PC-9 (cell line): ENCODE measurements at regions not wholly inside any gene's neighbourhood (a gene's known extent, or its start where the extent isn't known, plus 50 kb on each side); places are given as distances from the start of the nearest gene placed in this dataset.

Source experiments
- BruUV-seq: library from RNA; stranded (reverse); fragments of 400-500 nt; replicated peaks from 2 replicates; lab custom pipeline; 2021; lab: Mats Ljungman, UMichigan
- CTCF ChIA-PET: fragments of 300-600 bp; sonication (Branson Sonifier 250); formaldehyde crosslinking; loops from one replicate; lab custom pipeline; 2022; ENCODE audit warnings: antibody characterized with exemption; lab: Charles Lee
- POLR2A ChIA-PET: fragments of 300-600 bp; sonication (Branson Sonifier 250); formaldehyde crosslinking; loops from one replicate; lab custom pipeline; 2022; ENCODE audit warnings: antibody characterized with exemption; ENCODE audit not compliant: unreplicated experiment; lab: Charles Lee
- DNase-seq, 2 experiments: peaks; one replicate each; pipeline versions ENCODE4 v3.0.0 to v3.0.0-alpha.2; 2015 to 2022; ENCODE audit warnings: mixed read lengths in 1 of 2
- H2AFZ ChIP-seq: fragments of 200-600 bp; sonication (generic); 2 replicates; pipeline ENCODE4 v1.8.1; 2017; ENCODE audit warnings: antibody characterized with exemption
- H3F3A ChIP-seq: fragments of 200-600 bp; sonication (generic); 2 replicates; pipeline ENCODE4 v1.8.1; 2017; ENCODE audit warnings: antibody characterized with exemption, mild to moderate bottlenecking, low read depth; ENCODE audit not compliant: insufficient read depth
- H3K27ac ChIP-seq: fragments of 200-600 bp; sonication (generic); 2 replicates; pipeline ENCODE4 v1.6.1; 2016; ENCODE audit warnings: mixed run types
- H3K27me3 ChIP-seq: fragments of 200-600 bp; sonication (generic); 2 replicates; pipeline ENCODE4 v1.6.1; 2016; ENCODE audit warnings: low read depth, mixed run types; ENCODE audit not compliant: insufficient read depth
- H3K36me3 ChIP-seq: fragments of 200-600 bp; sonication (generic); 2 replicates; pipeline ENCODE4 v1.6.1; 2016; ENCODE audit warnings: low read depth, mixed run types
- H3K4me1 ChIP-seq: fragments of 200-600 bp; sonication (generic); replicated peaks from 2 replicates; pipeline ENCODE4 v1.6.1; 2016; ENCODE audit warnings: mixed run types; ENCODE audit not compliant: insufficient read depth
- H3K4me2 ChIP-seq: fragments of 200-600 bp; sonication (generic); 2 replicates; pipeline ENCODE4 v1.6.1; 2017; ENCODE audit warnings: mixed run types
- H3K4me3 ChIP-seq: fragments of 200-600 bp; sonication (generic); 2 replicates; pipeline ENCODE4 v1.6.1; 2016; ENCODE audit warnings: mixed run types
- H3K79me2 ChIP-seq: fragments of 200-600 bp; sonication (generic); 2 replicates; pipeline ENCODE4 v1.6.1; 2017; ENCODE audit warnings: low read depth, mixed run types
- H3K9me2 ChIP-seq: fragments of 200-600 bp; sonication (generic); 2 replicates; pipeline ENCODE4 v1.8.1; 2017; ENCODE audit warnings: mild to moderate bottlenecking; ENCODE audit not compliant: insufficient read depth
- H3K9me3 ChIP-seq: fragments of 200-600 bp; sonication (generic); 2 replicates; pipeline ENCODE4 v1.8.1; 2016; ENCODE audit warnings: low read depth; ENCODE audit not compliant: insufficient read depth
- H4K20me1 ChIP-seq: fragments of 200-600 bp; sonication (generic); 2 replicates; pipeline ENCODE4 v1.8.1; 2017; ENCODE audit not compliant: insufficient read depth
- EZH2 ChIP-seq: fragments of 200-600 bp; sonication (generic); IDR thresholded peaks from 2 replicates; pipeline ENCODE4 v1.8.0; 2017; ENCODE audit warnings: antibody characterized with exemption, low read depth
- intact Hi-C: fragments of 100-400 bp; cut with micrococcal nuclease; formaldehyde crosslinking; loops from one replicate; pipeline ENCODE4 v1.10.0; 2022; ENCODE audit not compliant: unreplicated experiment
- TF ChIP-seq, protein P1 (sequence below): fragments of 200-600 bp; sonication (generic); conservative IDR thresholded peaks from 2 replicates; pipeline ENCODE4 v1.6.1; 2017; ENCODE audit warnings: mixed run types, antibody characterized with exemption, mild to moderate bottlenecking, moderate library complexity

DNA sequence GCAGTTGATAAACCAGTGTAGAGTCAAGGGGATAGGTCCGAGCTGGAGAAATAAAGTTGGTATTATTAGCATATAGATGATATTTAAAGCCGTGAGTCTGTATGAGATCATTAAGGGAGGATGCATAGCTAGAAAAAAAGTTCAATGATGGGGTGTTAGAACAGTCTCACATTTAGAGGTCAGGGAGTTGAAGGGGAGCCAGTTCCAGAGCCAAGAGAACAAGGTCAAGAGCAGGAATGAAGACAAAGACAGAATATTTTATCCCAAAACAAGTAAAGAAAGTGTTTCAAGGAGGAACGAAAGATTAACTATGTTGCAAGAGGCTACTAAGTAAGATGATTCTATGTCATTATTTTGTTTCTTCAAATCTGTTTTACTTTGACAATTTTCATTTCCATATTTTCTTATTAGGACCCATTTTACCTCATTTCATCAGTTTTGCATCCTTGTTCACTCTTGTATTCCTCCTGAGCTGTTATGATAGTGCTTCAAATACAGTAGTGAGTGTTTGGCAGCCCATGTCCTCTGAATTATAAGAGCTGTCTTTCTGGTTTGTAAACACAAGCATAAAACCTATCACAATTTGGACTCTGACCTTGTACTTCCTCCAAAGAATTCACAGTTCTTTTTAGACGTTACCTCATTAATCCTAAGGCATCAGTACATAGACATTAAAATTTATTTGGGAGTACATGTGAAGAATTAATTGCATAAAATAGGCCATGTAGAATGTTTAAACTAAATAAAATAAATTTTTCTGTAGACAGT lies 695.7 kb upstream of the NECTIN3 start:
- H3K27ac ChIP-seq, result no peak overlapping the region
- no peak overlapping the region for H3K4me3 ChIP-seq
- no peaks in the 10 kb centered on the region for H3K4me1 ChIP-seq
- TF ChIP-seq, protein P1, sequence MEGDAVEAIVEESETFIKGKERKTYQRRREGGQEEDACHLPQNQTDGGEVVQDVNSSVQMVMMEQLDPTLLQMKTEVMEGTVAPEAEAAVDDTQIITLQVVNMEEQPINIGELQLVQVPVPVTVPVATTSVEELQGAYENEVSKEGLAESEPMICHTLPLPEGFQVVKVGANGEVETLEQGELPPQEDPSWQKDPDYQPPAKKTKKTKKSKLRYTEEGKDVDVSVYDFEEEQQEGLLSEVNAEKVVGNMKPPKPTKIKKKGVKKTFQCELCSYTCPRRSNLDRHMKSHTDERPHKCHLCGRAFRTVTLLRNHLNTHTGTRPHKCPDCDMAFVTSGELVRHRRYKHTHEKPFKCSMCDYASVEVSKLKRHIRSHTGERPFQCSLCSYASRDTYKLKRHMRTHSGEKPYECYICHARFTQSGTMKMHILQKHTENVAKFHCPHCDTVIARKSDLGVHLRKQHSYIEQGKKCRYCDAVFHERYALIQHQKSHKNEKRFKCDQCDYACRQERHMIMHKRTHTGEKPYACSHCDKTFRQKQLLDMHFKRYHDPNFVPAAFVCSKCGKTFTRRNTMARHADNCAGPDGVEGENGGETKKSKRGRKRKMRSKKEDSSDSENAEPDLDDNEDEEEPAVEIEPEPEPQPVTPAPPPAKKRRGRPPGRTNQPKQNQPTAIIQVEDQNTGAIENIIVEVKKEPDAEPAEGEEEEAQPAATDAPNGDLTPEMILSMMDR, result no peak
- no peak for TF ChIP-seq EZH2
- intact Hi-C loops, result no loop called here
- H4K20me1 ChIP-seq, result no peaks in the 10 kb centered on the region; the same call in 1 of the 2 replicates
- ChIA-PET CTCF (no interaction called here), POLR2A (no interaction called here)
- H3K9me3 ChIP-seq, result no peaks in the 10 kb centered on the region
- H3K4me2 ChIP-seq, result no peak overlapping the region
- no peaks in the 10 kb centered on the region for H3K79me2 ChIP-seq
- H2AFZ ChIP-seq, result peak overlapping the region; percentile 14; the same call in 1 of the 2 replicates
- H3K36me3 ChIP-seq, result no peaks in the 10 kb centered on the region
- no peaks in the 10 kb centered on the region for H3F3A ChIP-seq
- BruUV-seq, result no TSS peak
- no peaks in the 10 kb centered on the region for H3K9me2 ChIP-seq
- DNase-seq, result no peak
- no peaks in the 10 kb centered on the region for H3K27me3 ChIP-seq

- intact Hi-C loops, result no loop called here
- Histone ChIP-seq H3K4me3 (no peak overlapping the region), H3K4me1 (no peaks in the 10 kb centered on the region), H3K9me3 (no peaks in the 10 kb centered on the region), H3F3A (no peaks in the 10 kb centered on the region), H3K36me3 (no peaks in the 10 kb centered on the region), H3K4me2 (no peak overlapping the region), H3K27ac (no peak overlapping the region), H3K27me3 (no peaks in the 10 kb centered on the region), H4K20me1 (no peaks in the 10 kb centered on the region; the same call in 1 of the 2 replicates), H3K9me2 (no peaks in the 10 kb centered on the region), H2AFZ (no peak overlapping the region), H3K79me2 (no peaks in the 10 kb centered on the region)
- ChIA-PET CTCF (no interaction called here), POLR2A (no interaction called here)
- BruUV-seq, result no TSS peak
- DNase-seq, result no peak
- TF ChIP-seq EZH2, result no peak
- TF ChIP-seq, protein P1, result no peak
These were observed 693.1 kb upstream of the NECTIN3 start for GRCh38 chr3:110378481-110378880.

DNA sequence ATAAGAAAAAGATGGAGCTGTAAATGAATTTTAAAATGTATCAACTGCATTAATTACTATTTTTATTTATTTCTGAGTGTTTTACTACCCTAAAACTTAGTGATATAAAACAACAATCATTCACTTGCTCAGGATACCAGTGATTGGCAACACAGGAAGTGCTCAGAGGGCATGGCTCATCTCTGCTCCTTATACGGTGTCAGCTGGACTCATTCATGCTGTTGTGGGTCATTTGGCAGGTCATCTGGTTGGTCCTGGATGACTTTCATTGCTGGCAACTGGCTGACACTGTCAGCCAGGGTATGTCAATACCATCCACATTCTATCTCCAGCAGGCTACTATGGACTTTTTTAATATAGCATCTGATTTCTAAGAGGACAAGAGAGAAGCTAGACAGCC lies 689.6 kb upstream of the NECTIN3 start:
- Histone ChIP-seq H3K4me2 (no peak overlapping the region), H3K9me3 (no peaks in the 10 kb centered on the region), H3K79me2 (no peaks in the 10 kb centered on the region), H3K4me3 (no peak overlapping the region), H4K20me1 (no peaks in the 10 kb centered on the region; the same call in none of the 2 replicates), H3K27ac (no peak overlapping the region), H3K9me2 (no peaks in the 10 kb centered on the region), H2AFZ (no peak overlapping the region), H3F3A (no peaks in the 10 kb centered on the region), H3K36me3 (no peaks in the 10 kb centered on the region), H3K4me1 (no peaks in the 10 kb centered on the region), H3K27me3 (no peaks in the 10 kb centered on the region)
- no peak for TF ChIP-seq EZH2
- ChIA-PET POLR2A (no interaction called here), CTCF (interaction anchor here (0.6 kb wide), 1 partner anchor 798 kb away, joined by 7 read pairs; no protein-coding TSS in a partner anchor)
- intact Hi-C loops, result no loop called here
- BruUV-seq, result no TSS peak
- no peak for DNase-seq
